Coronary artery (tissue), 2 donors: ENCODE measurements at regions not wholly inside any gene's neighbourhood (a gene's known extent, or its start where the extent isn't known, plus 50 kb on each side); places are given as distances from the start of the nearest gene placed in this dataset.
"Not testable (repeated sequence)": the region's sequence is repeated elsewhere in the genome, so short reads cannot be mapped to it uniquely, and the experiment has no call there.

Experiments used
- DNase-seq: peaks from one replicate; pipeline ENCODE4 v3.0.0-alpha.2; 2017; ENCODE audit warnings: low spot score
- H3K27ac ChIP-seq, 2 donors: fragments of 200-600 bp; sonication (generic); one replicate each; pipeline ENCODE4 v1.5.1; 2016 to 2019
- H3K4me3 ChIP-seq: fragments of 200-600 bp; sonication (generic); 2 replicates; pipeline ENCODE4 v1.5.1; 2016; ENCODE audit warnings: mild to moderate bottlenecking, moderate library complexity
- TF ChIP-seq, protein P1 (sequence below): fragments of 200-600 bp; sonication (generic); IDR thresholded peaks from one replicate; pipeline ENCODE4 v1.5.1; 2019; ENCODE audit warnings: antibody characterized with exemption

DNA sequence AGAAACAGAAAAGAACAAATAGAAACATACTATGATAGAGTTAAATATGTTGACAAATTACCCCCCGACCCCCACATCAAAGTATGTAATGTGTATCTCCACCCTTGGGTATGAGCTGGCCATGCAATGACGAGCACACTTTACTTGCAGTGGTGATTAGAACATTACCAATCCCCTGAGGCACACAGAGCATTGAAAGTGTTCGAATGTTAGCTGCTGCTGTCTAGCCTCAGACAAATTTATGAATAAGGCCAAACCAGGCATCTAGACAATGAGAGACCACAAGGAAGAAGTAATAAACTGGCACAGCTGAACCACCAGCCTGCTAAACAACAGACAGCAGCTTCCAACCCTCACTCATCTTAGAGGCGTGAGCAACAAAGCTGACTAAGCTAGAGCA lies 380.5 kb downstream of the DSEL start:
- Histone ChIP-seq H3K27ac (no peak overlapping the region), H3K4me3 (no peak overlapping the region)
- TF ChIP-seq, protein P1, sequence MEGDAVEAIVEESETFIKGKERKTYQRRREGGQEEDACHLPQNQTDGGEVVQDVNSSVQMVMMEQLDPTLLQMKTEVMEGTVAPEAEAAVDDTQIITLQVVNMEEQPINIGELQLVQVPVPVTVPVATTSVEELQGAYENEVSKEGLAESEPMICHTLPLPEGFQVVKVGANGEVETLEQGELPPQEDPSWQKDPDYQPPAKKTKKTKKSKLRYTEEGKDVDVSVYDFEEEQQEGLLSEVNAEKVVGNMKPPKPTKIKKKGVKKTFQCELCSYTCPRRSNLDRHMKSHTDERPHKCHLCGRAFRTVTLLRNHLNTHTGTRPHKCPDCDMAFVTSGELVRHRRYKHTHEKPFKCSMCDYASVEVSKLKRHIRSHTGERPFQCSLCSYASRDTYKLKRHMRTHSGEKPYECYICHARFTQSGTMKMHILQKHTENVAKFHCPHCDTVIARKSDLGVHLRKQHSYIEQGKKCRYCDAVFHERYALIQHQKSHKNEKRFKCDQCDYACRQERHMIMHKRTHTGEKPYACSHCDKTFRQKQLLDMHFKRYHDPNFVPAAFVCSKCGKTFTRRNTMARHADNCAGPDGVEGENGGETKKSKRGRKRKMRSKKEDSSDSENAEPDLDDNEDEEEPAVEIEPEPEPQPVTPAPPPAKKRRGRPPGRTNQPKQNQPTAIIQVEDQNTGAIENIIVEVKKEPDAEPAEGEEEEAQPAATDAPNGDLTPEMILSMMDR: no peak
- DNase-seq: no peak

DNA sequence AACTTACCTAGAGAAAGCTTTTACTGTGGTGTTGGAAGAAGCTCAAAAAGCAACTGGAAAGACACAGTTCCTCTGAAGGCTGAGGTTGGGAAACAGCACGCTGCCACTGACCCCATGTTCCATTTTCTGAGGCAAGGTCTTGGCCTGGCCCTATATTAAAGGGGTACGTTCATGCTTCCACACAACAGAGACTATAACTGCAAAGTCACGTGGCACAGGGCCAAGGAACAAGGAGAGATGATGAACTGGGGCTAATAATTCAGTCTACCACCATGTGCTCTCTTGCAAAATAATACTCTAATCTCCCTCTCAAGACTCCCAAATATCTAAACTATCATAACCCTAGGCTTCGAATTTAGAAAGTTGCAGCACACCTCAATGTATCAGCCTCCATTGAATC lies 381.6 kb downstream of the DSEL start:
- TF ChIP-seq, protein P1: no peak
- H3K27ac ChIP-seq: no peak overlapping the region
- DNase-seq: no peak
- H3K4me3 ChIP-seq: no peak overlapping the region

DNA sequence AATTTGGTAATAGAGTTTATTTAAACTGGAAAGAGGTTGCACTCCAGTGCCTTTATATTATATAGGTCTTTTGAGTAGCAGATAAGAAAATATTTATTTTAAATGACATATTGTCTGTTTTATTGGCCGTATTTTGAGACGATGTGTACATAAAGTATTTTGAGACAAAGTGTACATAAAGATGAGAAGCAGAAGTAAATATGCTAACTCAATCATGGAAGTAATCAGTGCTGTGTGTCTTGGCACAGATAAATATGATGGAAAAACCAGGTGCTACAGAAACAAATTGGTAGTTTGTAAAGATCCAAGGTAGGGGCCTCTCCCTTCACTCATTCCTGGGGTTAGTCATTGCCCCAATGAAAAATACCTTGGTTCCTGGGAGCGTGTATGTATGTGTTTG lies 382.9 kb downstream of the DSEL start:
- Histone ChIP-seq H3K27ac (no peak overlapping the region), H3K4me3 (no peak overlapping the region)
- no peak for DNase-seq
- TF ChIP-seq, protein P1: no peak

DNA sequence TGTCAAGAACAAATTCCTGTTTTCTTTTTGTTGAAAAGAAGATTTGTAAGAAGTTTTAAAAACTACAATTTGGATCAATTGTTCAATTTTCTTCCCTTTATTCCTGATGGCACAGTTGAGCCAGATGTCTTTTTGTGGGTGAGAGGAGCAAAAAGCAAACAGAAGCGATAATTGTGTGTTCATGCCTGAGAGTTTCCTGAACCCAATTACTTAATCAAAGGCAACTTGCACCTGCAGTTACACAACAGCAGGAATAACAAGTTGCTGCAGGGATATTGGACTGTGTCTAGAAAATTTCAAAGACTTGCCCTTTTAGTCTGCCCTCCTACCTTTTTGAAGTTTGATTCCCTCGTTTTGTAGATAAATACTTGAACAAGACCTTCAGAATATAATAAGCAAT lies 383.6 kb downstream of the DSEL start:
- Histone ChIP-seq H3K4me3 (no peak overlapping the region), H3K27ac (no peak overlapping the region)
- no peak for DNase-seq
- TF ChIP-seq, protein P1: no peak

DNA sequence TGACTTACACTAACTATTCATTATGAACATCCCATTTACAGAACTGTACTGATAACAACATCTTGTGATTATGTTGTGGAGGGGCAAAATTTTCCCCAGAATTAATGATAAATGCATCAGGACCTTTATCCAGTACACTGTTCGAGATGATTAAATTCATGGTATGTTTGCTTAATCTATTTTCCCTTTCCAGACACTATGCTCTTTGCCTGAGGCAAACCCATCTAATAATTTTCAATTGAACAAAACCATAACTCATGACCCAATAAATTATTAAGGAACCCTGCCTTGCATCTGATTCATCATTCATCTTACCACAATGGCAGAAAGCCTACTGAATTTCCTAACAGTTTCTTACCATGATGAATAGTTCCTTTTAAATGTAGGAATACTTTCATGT lies 385.0 kb downstream of the DSEL start:
- H3K27ac ChIP-seq: no peak overlapping the region
- TF ChIP-seq, protein P1: no peak
- DNase-seq: no peak
- H3K4me3 ChIP-seq: no peak overlapping the region

DNA sequence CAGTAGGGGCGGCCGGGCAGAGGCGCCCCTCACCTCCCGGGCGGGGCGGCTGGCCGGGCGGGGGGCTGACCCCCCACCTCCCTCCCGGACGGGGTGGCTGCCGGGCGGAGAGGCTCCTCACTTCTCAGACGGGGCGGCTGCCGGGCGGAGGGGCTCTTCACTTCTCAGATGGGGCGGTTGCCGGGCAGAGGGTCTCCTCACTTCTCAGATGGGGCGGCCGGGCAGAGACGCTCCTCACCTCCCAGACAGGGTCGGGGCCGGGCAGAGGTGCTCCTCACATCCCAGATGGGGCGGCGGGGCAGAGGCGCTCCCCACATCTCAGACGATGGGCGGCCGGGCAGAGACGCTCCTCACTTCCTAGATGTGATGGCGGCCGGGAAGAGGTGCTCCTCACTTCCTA lies 389.8 kb downstream of the DSEL start:
- not testable (repeated sequence) for DNase-seq, H3K4me3 ChIP-seq, H3K27ac ChIP-seq

DNA sequence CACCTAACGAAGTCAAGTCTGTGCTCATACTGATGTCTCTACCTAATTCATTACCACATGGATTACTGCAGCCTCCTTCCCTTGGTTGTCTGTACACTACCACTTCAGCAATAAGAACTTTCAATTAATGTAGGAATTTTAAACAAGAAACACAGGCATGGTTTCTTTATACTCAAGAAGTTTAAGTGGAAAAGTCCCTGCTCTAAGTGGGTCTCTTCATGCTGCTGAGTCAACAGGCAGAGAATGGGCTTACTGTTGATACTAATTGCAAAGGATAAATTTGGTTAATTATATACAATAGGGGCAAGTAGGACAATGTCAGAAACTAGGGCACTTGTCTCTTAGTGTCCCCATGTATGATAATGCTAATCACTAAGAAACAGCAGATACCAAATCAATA lies 392.6 kb downstream of the DSEL start:
- TF ChIP-seq, protein P1: no peak
- no peak for DNase-seq
- no peak overlapping the region for H3K4me3 ChIP-seq
- no peak overlapping the region for H3K27ac ChIP-seq

DNA sequence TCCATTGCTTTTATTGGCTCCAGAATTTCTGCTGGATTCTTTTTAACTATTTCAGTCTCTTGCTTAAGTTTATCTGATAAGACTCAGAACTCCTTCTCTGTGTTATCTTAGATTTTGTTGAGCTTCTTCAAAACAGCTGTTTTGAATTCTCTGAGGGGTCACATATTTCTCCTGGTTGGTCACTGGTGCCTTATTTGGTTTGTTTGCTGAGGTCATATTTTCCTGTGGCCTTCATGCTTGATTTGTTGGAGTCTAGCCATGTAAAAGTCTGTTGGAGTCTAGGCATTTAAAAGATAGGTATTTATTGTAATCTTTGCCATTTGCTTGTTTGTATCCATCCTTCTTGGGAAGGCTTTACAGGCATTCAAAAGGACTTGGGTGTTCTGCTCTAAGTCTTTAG lies 398.7 kb downstream of the DSEL start:
- TF ChIP-seq, protein P1: no peak
- DNase-seq: no peak
- H3K4me3 ChIP-seq: no peak overlapping the region
- no peak overlapping the region for H3K27ac ChIP-seq
